ENCODE measurements at regions not wholly inside any gene's neighbourhood (a gene's known extent, or its start where the extent isn't known, plus 50 kb on each side); places are given as distances from the start of the nearest gene placed in this dataset.

DNA sequence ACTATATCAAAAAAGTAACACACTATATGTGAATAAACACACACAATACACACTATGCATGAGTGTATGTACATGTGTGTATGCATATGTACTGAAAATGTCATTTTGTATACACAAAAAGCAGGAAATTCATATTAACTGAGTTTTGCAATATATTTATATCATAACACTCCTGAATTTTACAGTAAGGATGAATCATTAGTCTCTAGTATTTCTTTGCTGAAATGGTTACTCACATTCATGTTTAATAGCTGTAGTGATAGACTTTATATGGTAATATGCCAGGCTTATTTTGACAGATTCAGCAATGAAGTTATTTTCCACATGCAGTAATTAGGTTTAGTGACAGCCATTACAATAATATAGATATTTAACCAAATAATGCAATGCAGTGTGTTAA is 1216.2 kb upstream of the CITED2 start:
- no peaks in the 10 kb centered on the region for H3K27me3 ChIP-seq
- no peak overlapping the region for H3K4me3 ChIP-seq
- no peaks in the 10 kb centered on the region for H3K36me3 ChIP-seq (ENCODE audit: low read depth, missing control alignments)
- no peak for TF ChIP-seq POLR2A (IDR thresholded peaks at IDR 0.05)
- TF ChIP-seq, protein P1, sequence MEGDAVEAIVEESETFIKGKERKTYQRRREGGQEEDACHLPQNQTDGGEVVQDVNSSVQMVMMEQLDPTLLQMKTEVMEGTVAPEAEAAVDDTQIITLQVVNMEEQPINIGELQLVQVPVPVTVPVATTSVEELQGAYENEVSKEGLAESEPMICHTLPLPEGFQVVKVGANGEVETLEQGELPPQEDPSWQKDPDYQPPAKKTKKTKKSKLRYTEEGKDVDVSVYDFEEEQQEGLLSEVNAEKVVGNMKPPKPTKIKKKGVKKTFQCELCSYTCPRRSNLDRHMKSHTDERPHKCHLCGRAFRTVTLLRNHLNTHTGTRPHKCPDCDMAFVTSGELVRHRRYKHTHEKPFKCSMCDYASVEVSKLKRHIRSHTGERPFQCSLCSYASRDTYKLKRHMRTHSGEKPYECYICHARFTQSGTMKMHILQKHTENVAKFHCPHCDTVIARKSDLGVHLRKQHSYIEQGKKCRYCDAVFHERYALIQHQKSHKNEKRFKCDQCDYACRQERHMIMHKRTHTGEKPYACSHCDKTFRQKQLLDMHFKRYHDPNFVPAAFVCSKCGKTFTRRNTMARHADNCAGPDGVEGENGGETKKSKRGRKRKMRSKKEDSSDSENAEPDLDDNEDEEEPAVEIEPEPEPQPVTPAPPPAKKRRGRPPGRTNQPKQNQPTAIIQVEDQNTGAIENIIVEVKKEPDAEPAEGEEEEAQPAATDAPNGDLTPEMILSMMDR (IDR thresholded peaks at IDR 0.05) = no peak
- intact Hi-C loops (cut with DNase I; ENCODE audit: low total_unique reads) = no loop called here
- no peaks in the 10 kb centered on the region for H3K4me1 ChIP-seq
- no peaks in the 10 kb centered on the region for H3K9me3 ChIP-seq
- no peak overlapping the region for H3K27ac ChIP-seq
- no peak for DNase-seq

DNA sequence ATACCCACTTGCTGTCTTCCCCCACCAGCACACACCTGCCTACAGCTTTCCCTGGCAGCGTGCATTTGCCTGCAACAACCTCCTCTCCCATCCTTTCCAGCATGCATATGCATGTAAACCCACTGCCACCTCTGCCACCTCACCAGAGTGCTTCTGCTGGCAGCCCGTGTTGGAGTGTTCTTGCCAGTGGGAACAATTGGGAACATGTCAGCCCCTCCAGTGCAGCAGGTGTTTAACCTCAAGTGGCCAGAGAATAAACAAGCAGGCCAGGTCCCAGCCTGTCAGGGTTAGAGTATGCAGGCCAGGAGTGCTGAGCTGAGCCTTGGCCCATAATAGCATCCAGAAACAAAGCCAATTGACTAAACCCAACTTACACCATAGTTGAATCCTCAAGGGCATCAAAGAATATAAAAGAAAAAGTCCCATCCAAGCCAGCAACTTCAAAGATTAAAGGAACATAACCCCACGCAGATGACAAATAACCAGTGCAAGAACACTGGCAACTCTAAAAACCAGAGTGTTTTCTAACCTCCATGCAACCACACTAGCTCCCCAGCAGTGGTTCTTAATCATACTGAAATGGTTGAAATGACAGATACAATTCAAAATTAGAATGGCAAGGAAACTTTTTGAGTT is 1212.1 kb upstream of the CITED2 start:
- H3K4me3 ChIP-seq = no peak overlapping the region
- H3K9me3 ChIP-seq = no peaks in the 10 kb centered on the region
- 82 to 98% methylated on average over 3 of the region's 3 CpGs for WGBS, 2 donors
- no peak for DNase-seq
- TF ChIP-seq, protein P1 (IDR thresholded peaks at IDR 0.05) = no peak
- no peak for TF ChIP-seq POLR2A (IDR thresholded peaks at IDR 0.05)
- no peaks in the 10 kb centered on the region for H3K4me1 ChIP-seq
- no peaks in the 10 kb centered on the region for H3K36me3 ChIP-seq (ENCODE audit: low read depth, missing control alignments)
- no peak overlapping the region for H3K27ac ChIP-seq
- intact Hi-C loops (cut with DNase I; ENCODE audit: low total_unique reads) = no loop called here
- H3K27me3 ChIP-seq = no peaks in the 10 kb centered on the region

DNA sequence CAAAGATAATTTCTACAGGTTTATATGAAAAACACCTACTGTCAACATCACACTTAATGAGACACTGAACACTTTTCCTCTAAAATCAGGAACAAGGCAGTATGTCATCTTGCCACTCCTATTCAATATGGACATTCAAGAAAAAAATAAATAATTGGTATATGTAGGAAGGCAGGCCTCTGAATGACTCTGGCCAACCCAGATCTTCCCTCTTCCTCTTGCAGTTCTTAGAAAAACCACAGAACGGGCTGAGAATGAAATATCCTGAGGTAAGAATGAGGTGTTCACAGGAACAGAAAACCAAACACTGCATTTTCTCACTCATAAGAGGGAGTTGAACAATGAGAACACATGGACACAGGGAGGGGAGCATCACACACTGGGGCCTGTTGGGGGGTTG is 1207.2 kb upstream of the CITED2 start:
- Histone ChIP-seq H3K27me3 (no peaks in the 10 kb centered on the region), H3K36me3 (ENCODE audit: low read depth, missing control alignments) (no peaks in the 10 kb centered on the region), H3K4me1 (no peaks in the 10 kb centered on the region), H3K9me3 (no peaks in the 10 kb centered on the region), H3K4me3 (no peak overlapping the region), H3K27ac (no peak overlapping the region)
- DNase-seq = no peak
- 85 to 86% methylated on average over 1 of the region's 1 CpG for WGBS, 2 donors
- no peak for TF ChIP-seq POLR2A (IDR thresholded peaks at IDR 0.05)
- TF ChIP-seq, protein P1 (IDR thresholded peaks at IDR 0.05) = no peak
- intact Hi-C loops (cut with DNase I; ENCODE audit: low total_unique reads) = no loop called here

- no peaks in the 10 kb centered on the region for H3K4me1 ChIP-seq
- TF ChIP-seq, protein P1 (IDR thresholded peaks at IDR 0.05) = no peak
- no peak for TF ChIP-seq POLR2A (IDR thresholded peaks at IDR 0.05)
- intact Hi-C loops (cut with DNase I; ENCODE audit: low total_unique reads) = no loop called here
- no peaks in the 10 kb centered on the region for H3K27me3 ChIP-seq
- DNase-seq = no peak
- H3K9me3 ChIP-seq = no peaks in the 10 kb centered on the region
- no peak overlapping the region for H3K4me3 ChIP-seq
- no peak overlapping the region for H3K27ac ChIP-seq
- no peaks in the 10 kb centered on the region for H3K36me3 ChIP-seq (ENCODE audit: low read depth, missing control alignments)
- WGBS, 2 donors = 94 to 95% methylated on average over 1 of the region's 1 CpG
Observed at GRCh38 chr6:140579918-140580317, 1205.5 kb upstream of the CITED2 start.

GRCh38 chr6:140576004-140576555 is 1201.6 kb upstream of the CITED2 start:
- H3K4me3 ChIP-seq = no peak overlapping the region
- 88 to 91% methylated on average over 7 of the region's 7 CpGs for whole genome bisulfite sequencing, 2 donors
- intact Hi-C loops (cut with DNase I; ENCODE audit: low total_unique reads) = no loop called here
- no peaks in the 10 kb centered on the region for H3K27me3 ChIP-seq
- H3K9me3 ChIP-seq = no peaks in the 10 kb centered on the region
- H3K4me1 ChIP-seq = no peaks in the 10 kb centered on the region
- no peaks in the 10 kb centered on the region for H3K36me3 ChIP-seq (ENCODE audit: low read depth, missing control alignments)
- TF ChIP-seq, protein P1 (IDR thresholded peaks at IDR 0.05) = no peak
- TF ChIP-seq POLR2A (IDR thresholded peaks at IDR 0.05) = no peak
- H3K27ac ChIP-seq = no peak overlapping the region
- DNase-seq = no peak
